Panc1 (cell line): ENCODE measurements at regions not wholly inside any gene's neighbourhood (a gene's known extent, or its start where the extent isn't known, plus 50 kb on each side); places are given as distances from the start of the nearest gene placed in this dataset.
A peak's percentile ranks its signal among the peaks of the same experiment; 100 is the strongest.

Source experiments
- ATAC-seq: fragments of 200-7000 bp; cut with Tn5 transposase; 2 replicates; pipeline ENCODE4 v1.9.1; 2020; ENCODE audit warnings: mild to moderate bottlenecking, moderate library complexity
- BruUV-seq: library from RNA; stranded (reverse); fragments of 400-500 nt; replicated peaks from 2 replicates; lab custom pipeline; 2021; lab: Mats Ljungman, UMichigan
- CTCF ChIA-PET: fragments of 300-600 bp; sonication (Branson Sonifier 250); formaldehyde crosslinking; loops from one replicate; lab custom pipeline; 2022; ENCODE audit warnings: antibody characterized with exemption; lab: Charles Lee
- POLR2A ChIA-PET: fragments of 300-600 bp; sonication (Branson Sonifier 250); formaldehyde crosslinking; loops from one replicate; lab custom pipeline; 2022; ENCODE audit warnings: antibody characterized with exemption; lab: Charles Lee
- DNase-seq: peaks from one replicate; pipeline ENCODE4 v3.0.0-alpha.2; 2010; ENCODE audit warnings: low read depth, low spot score
- H3K27ac ChIP-seq: 2 replicates; pipeline ENCODE4 v1.5.1; 2011; ENCODE audit warnings: mild to moderate bottlenecking, low read length, inconsistent platforms
- H3K27me3 ChIP-seq: fragments of 200-500 bp; sonication (Bioruptor generic); 2 replicates; pipeline ENCODE4 v1.6.0; 2014; ENCODE audit warnings: low read length, inconsistent platforms; ENCODE audit not compliant: control insufficient read depth, insufficient read depth
- H3K36me3 ChIP-seq: fragments of 200-500 bp; sonication (Bioruptor generic); 2 replicates; pipeline ENCODE4 v1.5.1; 2014; ENCODE audit warnings: inconsistent platforms, mild to moderate bottlenecking, low read length, moderate library complexity; ENCODE audit not compliant: control insufficient read depth, insufficient read depth
- H3K4me1 ChIP-seq: 2 replicates; pipeline ENCODE4 v1.5.1; 2011; ENCODE audit warnings: inconsistent platforms, mild to moderate bottlenecking, low read length, moderate library complexity; ENCODE audit not compliant: control insufficient read depth, insufficient read depth
- H3K4me3 ChIP-seq, 2 experiments: 2 replicates each; pipeline ENCODE4 v1.5.1; 2011 to 2012; ENCODE audit warnings: low read depth in 2 of 2, low read length in 2 of 2, mild to moderate bottlenecking in 2 of 2, inconsistent platforms in 1 of 2, moderate library complexity in 1 of 2
- H3K9me3 ChIP-seq: fragments of 200-500 bp; sonication (Bioruptor generic); 2 replicates; pipeline ENCODE4 v1.5.1; 2014; ENCODE audit warnings: low read depth, mild to moderate bottlenecking, inconsistent platforms, low read length, moderate library complexity; ENCODE audit not compliant: control insufficient read depth, insufficient read depth
- CTCF ChIP-seq: fragments of 450-650 bp; IDR thresholded peaks from 2 replicates; pipeline ENCODE4 v1.5.1; 2017; ENCODE audit warnings: mild to moderate bottlenecking
- POLR2AphosphoS5 ChIP-seq: IDR thresholded peaks from 2 replicates; pipeline ENCODE4 v1.6.1; 2012; ENCODE audit warnings: mild to moderate bottlenecking, low read depth, low read length, moderate library complexity
- REST ChIP-seq, 2 experiments: IDR thresholded peaks; 2 replicates each; pipeline ENCODE4 v1.6.1; 2011 to 2012; ENCODE audit warnings: low read depth in 2 of 2, control low read depth in 1 of 2, low read length in 1 of 2, mild to moderate bottlenecking in 1 of 2, moderate library complexity in 1 of 2; ENCODE audit not compliant: insufficient read depth in 1 of 2
- SIN3A ChIP-seq: IDR thresholded peaks from 2 replicates; pipeline ENCODE4 v1.6.1; 2012; ENCODE audit warnings: low read depth, mild to moderate bottlenecking, low read length, moderate library complexity, borderline replicate concordance; ENCODE audit not compliant: insufficient read depth
- TCF7L2 ChIP-seq: IDR thresholded peaks from 2 replicates; pipeline ENCODE4 v1.6.1; 2011; ENCODE audit warnings: mild to moderate bottlenecking, low read depth, low read length, inconsistent platforms
- in situ Hi-C: cut with HindIII; loops from 2 replicates; pipeline ENCODE4 v1.10.0; 2016; ENCODE audit warnings: low sequenced_read_pairs, low pct_unique_long_range_greater_than_20kb
- intact Hi-C: fragments of 100-400 bp; cut with micrococcal nuclease; formaldehyde crosslinking; loops from one replicate; pipeline ENCODE4 v1.10.0; 2022; ENCODE audit not compliant: unreplicated experiment

- in situ Hi-C loops, result no loop called here
- ATAC-seq (no peak; the same call in 1 of the 2 replicates), DNase-seq (peak; percentile 61)
- Histone ChIP-seq H3K4me1 (no peaks in the 10 kb centered on the region), H3K4me3 (no peak overlapping the region), H3K9me3 (no peaks in the 10 kb centered on the region), H3K36me3 (no peaks in the 10 kb centered on the region), H3K27me3 (no peaks in the 10 kb centered on the region), H3K27ac (no peak overlapping the region)
- TF ChIP-seq SIN3A, result no peak
- TF ChIP-seq POLR2AphosphoS5, result no peak
- no peak for TF ChIP-seq REST (IDR thresholded peaks at IDR 0.05; ENCODE audit: insufficient read depth in 1 of 2, low read depth in 2 of 2, low read length in 1 of 2)
- TF ChIP-seq TCF7L2, result no peak
- no peak for TF ChIP-seq CTCF
- POLR2A ChIA-PET, result no interaction called here
- intact Hi-C loops, result no loop called here
- no TSS peak for BruUV-seq
- CTCF ChIA-PET, result no interaction called here
Measured at GRCh38 chr18:40868110-40868858, 1086.8 kb upstream of the PIK3C3 start.

- intact Hi-C loops, result no loop called here
- H3K36me3 ChIP-seq, result no peaks in the 10 kb centered on the region
- no peaks in the 10 kb centered on the region for H3K4me1 ChIP-seq
- in situ Hi-C loops, result no loop called here
- DNase-seq, result no peak
- no TSS peak for BruUV-seq
- no peak for TF ChIP-seq SIN3A
- no peak for TF ChIP-seq TCF7L2
- TF ChIP-seq CTCF, result no peak
- no peak overlapping the region for H3K4me3 ChIP-seq
- POLR2A ChIA-PET, result no interaction called here
- ATAC-seq, result no peak
- CTCF ChIA-PET, result no interaction called here
- no peaks in the 10 kb centered on the region for H3K27me3 ChIP-seq
- no peaks in the 10 kb centered on the region for H3K9me3 ChIP-seq
- no peak overlapping the region for H3K27ac ChIP-seq
Measured at GRCh38 chr18:40867459-40867858, 1087.6 kb upstream of the PIK3C3 start.
